ENCODE measurements at regions not wholly inside any gene's neighbourhood (a gene's known extent, or its start where the extent isn't known, plus 50 kb on each side); places are given as distances from the start of the nearest gene placed in this dataset.

GRCh38 chr1:11596295-11596694 is 57.9 kb downstream of the FBXO2 start:
- Histone ChIP-seq H4K20me1 (replicated peaks; ENCODE audit: insufficient read depth) (no peaks in the 10 kb centered on the region), H3K36me3 (ENCODE audit: insufficient read depth) (no peaks in the 10 kb centered on the region), H3K4me1 (ENCODE audit: insufficient read depth) (peaks cover 6% of the 10 kb centered on the region), H2AFZ (peak overlapping the region; percentile 59; the same call in 1 of the 2 replicates), H3F3A (replicated peaks; ENCODE audit: low read depth) (peaks cover 2% of the 10 kb centered on the region; the same call in 1 of the 2 replicates), H3K4me2 (no peak overlapping the region), H3K9me2 (ENCODE audit: insufficient read depth) (no peaks in the 10 kb centered on the region), H3K4me3 (no peak overlapping the region), H3K27ac (ENCODE audit: low read depth) (no peak overlapping the region), H3K27me3 (ENCODE audit: insufficient read depth) (no peaks in the 10 kb centered on the region), H3K79me2 (replicated peaks; ENCODE audit: insufficient read depth) (no peaks in the 10 kb centered on the region)
- DNase-seq (ENCODE audit: low spot score) (no peak), ATAC-seq (no peak)
- no peak overlapping the region for H3K27ac Mint-ChIP-seq
- H3K36me3 Mint-ChIP-seq (ENCODE audit: low read depth) = no peaks in the 10 kb centered on the region
- peaks cover 18% of the 10 kb centered on the region for H3K4me1 Mint-ChIP-seq
- TF ChIP-seq NANOG (IDR thresholded peaks at IDR 0.05; ENCODE audit: borderline replicate concordance) (no peak), POLR2AphosphoS5 (IDR thresholded peaks at IDR 0.05; ENCODE audit: low read depth) (no peak), ZNF462 (CRISPR knock-in tag; IDR thresholded peaks at IDR 0.05) (no peak), STAT1 (IDR thresholded peaks at IDR 0.05; ENCODE audit: unreplicated experiment) (no peak)
- H3K27me3 Mint-ChIP-seq (ENCODE audit: insufficient read depth, low read depth, poor library complexity) = peaks cover 7% of the 10 kb centered on the region
- no peaks in the 10 kb centered on the region for H3K9me3 Mint-ChIP-seq
- no peak overlapping the region for H3K4me3 Mint-ChIP-seq

- Histone ChIP-seq H3K79me2 (replicated peaks; ENCODE audit: insufficient read depth) (no peaks in the 10 kb centered on the region), H3K4me3 (no peak overlapping the region), H4K20me1 (replicated peaks; ENCODE audit: insufficient read depth) (no peaks in the 10 kb centered on the region), H2AFZ (no peak overlapping the region), H3F3A (replicated peaks; ENCODE audit: low read depth) (peaks cover 2% of the 10 kb centered on the region; the same call in 1 of the 2 replicates), H3K27me3 (ENCODE audit: insufficient read depth) (no peaks in the 10 kb centered on the region), H3K4me1 (ENCODE audit: insufficient read depth) (peaks cover 6% of the 10 kb centered on the region), H3K9me2 (ENCODE audit: insufficient read depth) (no peaks in the 10 kb centered on the region), H3K36me3 (ENCODE audit: insufficient read depth) (no peaks in the 10 kb centered on the region), H3K27ac (ENCODE audit: low read depth) (peak overlapping the region; percentile 52; the same call in 1 of the 2 replicates), H3K4me2 (peak overlapping the region; percentile 62)
- Mint-ChIP-seq H3K4me3 (no peak overlapping the region; the same call in 2 of the 3 replicates), H3K4me1 (peaks cover 20% of the 10 kb centered on the region), H3K27me3 (ENCODE audit: insufficient read depth, low read depth, poor library complexity) (peaks cover 6% of the 10 kb centered on the region), H3K36me3 (ENCODE audit: low read depth) (no peaks in the 10 kb centered on the region), H3K27ac (no peak overlapping the region), H3K9me3 (no peaks in the 10 kb centered on the region)
- DNase-seq (ENCODE audit: low spot score) (peak; percentile 43), ATAC-seq (no peak)
- TF ChIP-seq REST (IDR thresholded peaks at IDR 0.05; ENCODE audit: unreplicated experiment) (no peak), CREB1 (CRISPR knock-in tag; IDR thresholded peaks at IDR 0.05; ENCODE audit: low read depth) (no peak), EZH2 (IDR thresholded peaks at IDR 0.05; ENCODE audit: low read depth, unreplicated experiment) (no peak)
These were observed 58.9 kb downstream of the FBXO2 start for GRCh38 chr1:11595285-11595684.
